ENCODE measurements at regions not wholly inside any gene's neighbourhood (a gene's known extent, or its start where the extent isn't known, plus 50 kb on each side); places are given as distances from the start of the nearest gene placed in this dataset.
"Not testable (repeated sequence)": the region's sequence is repeated elsewhere in the genome, so short reads cannot be mapped to it uniquely, and the experiment has no call there.

- Histone ChIP-seq H3K36me3 (replicated peaks in 1 of 2; ENCODE audit: insufficient read depth in 1 of 2, low read depth in 2 of 2) (no peaks in the 10 kb centered on the region), H3K9me3 (no peaks in the 10 kb centered on the region), H3K27ac (no peak overlapping the region), H3K27me3 (no peaks in the 10 kb centered on the region), H3K4me1 (no peaks in the 10 kb centered on the region), H3K4me3 (no peak overlapping the region)
- ATAC-seq: no peak
- DNase-seq: no peak
- intact Hi-C loops (cut with DNase I): no loop called here
- TF ChIP-seq POLR2A (IDR thresholded peaks at IDR 0.05): no peak
- no peak for TF ChIP-seq CTCF (IDR thresholded peaks at IDR 0.05)
- 41 to 58% methylated on average over 5 of the region's 5 CpGs for WGBS, 2 donors
Measured at GRCh38 chr15:87707071-87707470, 549.5 kb downstream of the NTRK3 start.

GRCh38 chr15:87706001-87706400 lies 550.5 kb downstream of the NTRK3 start:
- intact Hi-C loops (cut with DNase I): no loop called here
- 33 to 73% methylated on average over 1 of the region's 1 CpG for WGBS, 2 donors
- ATAC-seq: no peak

DNA sequence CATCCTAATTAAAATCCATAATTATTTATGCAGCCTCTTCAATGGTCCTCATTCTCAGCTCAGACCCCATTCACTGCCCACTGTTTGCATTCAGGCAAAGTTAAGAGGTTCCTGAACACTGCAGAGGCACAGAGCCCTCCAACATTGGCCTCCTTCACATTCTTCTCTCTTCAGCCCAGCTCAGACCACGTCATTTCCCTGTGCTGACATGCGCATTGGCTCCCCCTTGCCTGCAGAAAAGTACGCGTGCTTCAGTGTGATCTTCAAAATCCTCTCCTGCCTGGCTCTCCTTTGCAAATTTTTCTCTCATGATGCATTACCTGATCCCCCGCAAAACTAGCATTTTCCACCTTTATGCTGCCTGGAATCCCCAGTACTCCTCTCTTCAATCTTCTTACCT lies 552.3 kb downstream of the NTRK3 start:
- Histone ChIP-seq H3K4me1 (no peaks in the 10 kb centered on the region), H3K36me3 (replicated peaks in 1 of 2; ENCODE audit: insufficient read depth in 1 of 2, low read depth in 2 of 2) (no peaks in the 10 kb centered on the region), H3K9me3 (no peaks in the 10 kb centered on the region), H3K4me3 (no peak overlapping the region), H3K27me3 (no peaks in the 10 kb centered on the region), H3K27ac (no peak overlapping the region)
- ATAC-seq: no peak
- TF ChIP-seq POLR2A (IDR thresholded peaks at IDR 0.05): no peak
- TF ChIP-seq CTCF (IDR thresholded peaks at IDR 0.05): no peak
- 69 to 77% methylated on average over 5 of the region's 5 CpGs for WGBS, 2 donors
- no peak for DNase-seq
- intact Hi-C loops (cut with DNase I): no loop called here

More at GRCh38 chr15:87706001-87706400, 550.5 kb downstream of the NTRK3 start:
- Histone ChIP-seq H3K36me3 (replicated peaks in 1 of 2; ENCODE audit: insufficient read depth in 1 of 2, low read depth in 2 of 2) (no peaks in the 10 kb centered on the region), H3K27me3 (no peaks in the 10 kb centered on the region), H3K27ac (no peak overlapping the region), H3K9me3 (no peaks in the 10 kb centered on the region), H3K4me3 (no peak overlapping the region), H3K4me1 (no peaks in the 10 kb centered on the region)
- TF ChIP-seq CTCF (IDR thresholded peaks at IDR 0.05) (no peak), POLR2A (IDR thresholded peaks at IDR 0.05) (no peak)
- DNase-seq: no peak

GRCh38 chr15:87703327-87704111 lies 553.0 kb downstream of the NTRK3 start:
- TF ChIP-seq CTCF (IDR thresholded peaks at IDR 0.05): no peak
- TF ChIP-seq POLR2A (IDR thresholded peaks at IDR 0.05): no peak
- no peak overlapping the region for H3K4me3 ChIP-seq
- H3K36me3 ChIP-seq (replicated peaks in 1 of 2; ENCODE audit: insufficient read depth in 1 of 2, low read depth in 2 of 2): no peaks in the 10 kb centered on the region
- WGBS, 2 donors: 65 to 74% methylated on average over 18 of the region's 18 CpGs
- DNase-seq (no peak), ATAC-seq (no peak)
- H3K4me1 ChIP-seq: no peaks in the 10 kb centered on the region
- intact Hi-C loops (cut with DNase I): no loop called here
- no peaks in the 10 kb centered on the region for H3K27me3 ChIP-seq
- H3K9me3 ChIP-seq: no peaks in the 10 kb centered on the region
- H3K27ac ChIP-seq: no peak overlapping the region

GRCh38 chr15:87702270-87702669 lies 554.3 kb downstream of the NTRK3 start:
- Histone ChIP-seq H3K27me3 (no peaks in the 10 kb centered on the region), H3K36me3 (replicated peaks in 1 of 2; ENCODE audit: insufficient read depth in 1 of 2, low read depth in 2 of 2) (no peaks in the 10 kb centered on the region), H3K27ac (no peak overlapping the region), H3K4me1 (no peaks in the 10 kb centered on the region), H3K9me3 (no peaks in the 10 kb centered on the region), H3K4me3 (no peak overlapping the region)
- ATAC-seq (no peak), DNase-seq (no peak)
- intact Hi-C loops (cut with DNase I): no loop called here
- TF ChIP-seq POLR2A (IDR thresholded peaks at IDR 0.05) (no peak), CTCF (IDR thresholded peaks at IDR 0.05) (no peak)
- WGBS, 2 donors: 71 to 79% methylated on average over 4 of the region's 4 CpGs

DNA sequence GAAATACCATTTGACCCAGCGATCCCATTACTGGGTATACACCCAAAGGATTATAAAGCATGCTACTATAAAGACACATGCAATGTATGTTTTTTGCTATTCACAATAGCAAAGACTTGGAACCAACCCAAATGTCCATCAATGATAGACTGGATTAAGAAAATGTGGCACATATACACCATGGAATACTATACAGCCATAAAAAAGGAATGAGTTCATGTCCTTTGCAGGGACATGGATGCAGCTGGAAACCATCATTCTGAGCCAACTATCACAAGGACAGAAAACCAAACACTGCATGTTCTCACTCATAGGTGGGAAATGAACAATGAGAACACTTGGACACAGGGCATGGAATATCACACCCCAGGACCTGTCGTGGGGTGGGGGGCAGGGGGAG lies 558.1 kb downstream of the NTRK3 start:
- H3K27ac ChIP-seq; H3K4me1 ChIP-seq; H3K36me3 ChIP-seq (replicated peaks in 1 of 2; ENCODE audit: insufficient read depth in 1 of 2, low read depth in 2 of 2); DNase-seq; H3K27me3 ChIP-seq; ATAC-seq; H3K9me3 ChIP-seq; H3K4me3 ChIP-seq; intact Hi-C loops (cut with DNase I): not testable (repeated sequence)
- 67 to 69% methylated on average over 2 of the region's 2 CpGs for WGBS, 2 donors

All from body of pancreas (tissue), 4 donors.